GM12875 (cell line): ENCODE measurements at regions not wholly inside any gene's neighbourhood (a gene's known extent, or its start where the extent isn't known, plus 50 kb on each side); places are given as distances from the start of the nearest gene placed in this dataset.

Source experiments
- H3K4me3 ChIP-seq: one replicate; pipeline ENCODE4 v1.5.1; 2011; ENCODE audit warnings: low read depth, low read length, control low read depth
- TF ChIP-seq, protein P1 (sequence below): IDR thresholded peaks from 2 replicates; pipeline ENCODE4 v1.5.1; 2011; ENCODE audit warnings: low read depth, mild to moderate bottlenecking, control low read depth, inconsistent platforms, low read length, moderate library complexity, borderline replicate concordance; ENCODE audit not compliant: insufficient read depth

DNA sequence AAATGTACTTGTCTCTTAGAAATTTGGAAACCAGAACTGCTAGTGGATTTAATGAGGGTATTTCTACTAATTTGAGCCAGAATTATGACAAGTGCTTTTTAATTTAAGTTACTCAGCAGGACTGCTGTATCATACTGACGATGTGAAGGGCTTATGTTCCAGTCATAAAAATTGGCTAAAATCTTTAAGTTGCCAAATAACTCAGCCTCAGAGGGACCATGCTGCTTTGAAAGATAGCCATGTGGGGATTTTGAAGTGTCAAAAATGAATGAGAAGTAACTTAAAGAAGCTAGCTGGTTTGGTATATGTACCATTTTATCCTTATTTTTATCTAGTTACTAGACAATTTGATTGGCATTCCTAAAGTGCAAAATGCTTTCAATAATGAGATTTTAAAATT is 545.0 kb downstream of the DIPK2A start:
- H3K4me3 ChIP-seq: no peak overlapping the region
- TF ChIP-seq, protein P1, sequence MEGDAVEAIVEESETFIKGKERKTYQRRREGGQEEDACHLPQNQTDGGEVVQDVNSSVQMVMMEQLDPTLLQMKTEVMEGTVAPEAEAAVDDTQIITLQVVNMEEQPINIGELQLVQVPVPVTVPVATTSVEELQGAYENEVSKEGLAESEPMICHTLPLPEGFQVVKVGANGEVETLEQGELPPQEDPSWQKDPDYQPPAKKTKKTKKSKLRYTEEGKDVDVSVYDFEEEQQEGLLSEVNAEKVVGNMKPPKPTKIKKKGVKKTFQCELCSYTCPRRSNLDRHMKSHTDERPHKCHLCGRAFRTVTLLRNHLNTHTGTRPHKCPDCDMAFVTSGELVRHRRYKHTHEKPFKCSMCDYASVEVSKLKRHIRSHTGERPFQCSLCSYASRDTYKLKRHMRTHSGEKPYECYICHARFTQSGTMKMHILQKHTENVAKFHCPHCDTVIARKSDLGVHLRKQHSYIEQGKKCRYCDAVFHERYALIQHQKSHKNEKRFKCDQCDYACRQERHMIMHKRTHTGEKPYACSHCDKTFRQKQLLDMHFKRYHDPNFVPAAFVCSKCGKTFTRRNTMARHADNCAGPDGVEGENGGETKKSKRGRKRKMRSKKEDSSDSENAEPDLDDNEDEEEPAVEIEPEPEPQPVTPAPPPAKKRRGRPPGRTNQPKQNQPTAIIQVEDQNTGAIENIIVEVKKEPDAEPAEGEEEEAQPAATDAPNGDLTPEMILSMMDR: no peak

DNA sequence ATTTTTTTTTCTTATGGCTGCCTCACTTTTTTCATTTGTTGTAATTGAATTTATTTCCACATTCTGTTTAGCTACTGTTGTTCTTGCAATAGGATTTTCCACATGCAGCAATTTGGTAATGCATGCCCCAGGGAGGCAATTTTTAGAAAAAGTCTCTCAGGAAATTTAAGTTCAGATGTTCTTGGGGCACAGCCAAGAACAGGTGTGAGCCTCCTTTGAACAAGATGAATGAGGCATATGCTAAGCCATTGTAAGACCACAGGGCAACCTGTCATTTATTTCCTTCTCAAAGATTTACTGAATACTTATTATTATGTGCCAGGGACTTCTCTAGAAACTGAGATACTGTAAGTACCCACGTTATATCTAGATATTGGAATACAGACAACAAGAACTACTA is 549.5 kb downstream of the DIPK2A start:
- no peak overlapping the region for H3K4me3 ChIP-seq
- TF ChIP-seq, protein P1: no peak

DNA sequence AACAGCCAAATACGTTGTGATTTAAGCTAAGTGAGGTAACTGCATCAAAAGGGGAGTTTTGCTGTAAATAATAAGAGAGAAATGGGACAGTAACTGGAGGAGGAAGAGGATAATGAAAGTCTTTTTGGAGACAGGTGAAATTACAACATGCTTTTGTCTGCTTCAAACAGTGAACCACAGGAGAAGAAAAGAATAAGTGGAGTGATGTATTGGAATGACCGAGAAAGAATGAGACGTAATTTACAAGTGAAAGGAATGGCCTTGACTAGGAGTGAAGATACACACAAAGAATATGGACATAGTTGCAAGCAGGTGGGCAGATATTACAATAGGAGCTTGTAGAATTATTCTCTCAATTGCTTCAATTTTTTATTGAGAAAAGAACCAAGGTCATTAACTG is 550.8 kb downstream of the DIPK2A start:
- TF ChIP-seq, protein P1: no peak
- H3K4me3 ChIP-seq: no peak overlapping the region

DNA sequence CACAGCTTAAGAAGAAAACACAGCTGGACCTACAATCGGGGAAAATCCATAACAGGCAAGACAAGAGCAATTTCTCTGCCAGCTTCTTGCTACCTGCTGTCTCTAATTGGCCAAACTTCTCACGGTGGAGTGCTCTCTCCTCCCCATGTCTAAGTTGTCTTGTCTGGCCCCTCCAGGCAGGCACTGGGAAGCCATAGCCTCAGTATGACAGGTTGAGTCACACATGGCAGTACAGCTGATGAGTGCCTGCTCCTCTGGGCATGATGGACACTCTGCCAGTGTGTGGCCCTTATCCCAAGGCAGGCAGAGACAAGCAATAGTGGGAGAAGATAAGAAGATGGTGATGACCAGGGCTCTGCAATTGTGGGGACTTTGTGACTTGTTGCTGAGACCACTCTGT is 551.8 kb downstream of the DIPK2A start:
- no peak overlapping the region for H3K4me3 ChIP-seq
- TF ChIP-seq, protein P1: no peak

DNA sequence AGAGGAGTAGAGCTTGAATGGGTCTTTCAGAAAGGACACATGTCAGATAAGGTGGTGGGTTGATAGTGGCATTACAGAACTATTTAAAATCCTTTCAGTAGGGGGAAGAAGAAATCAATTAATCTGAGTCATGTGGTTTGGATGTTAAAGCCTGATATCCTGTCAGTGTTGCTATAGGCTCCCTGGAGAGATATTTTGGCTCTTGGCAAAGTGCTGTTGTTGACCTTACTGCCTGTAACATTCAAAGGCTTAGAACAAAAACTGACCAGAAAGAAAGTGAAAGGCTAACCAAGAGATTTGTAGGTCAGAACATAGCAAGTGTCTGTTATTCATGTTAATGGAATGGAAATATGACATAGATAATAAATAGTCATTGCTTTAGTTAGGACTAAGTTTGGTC is 552.9 kb downstream of the DIPK2A start:
- TF ChIP-seq, protein P1: no peak
- no peak overlapping the region for H3K4me3 ChIP-seq

DNA sequence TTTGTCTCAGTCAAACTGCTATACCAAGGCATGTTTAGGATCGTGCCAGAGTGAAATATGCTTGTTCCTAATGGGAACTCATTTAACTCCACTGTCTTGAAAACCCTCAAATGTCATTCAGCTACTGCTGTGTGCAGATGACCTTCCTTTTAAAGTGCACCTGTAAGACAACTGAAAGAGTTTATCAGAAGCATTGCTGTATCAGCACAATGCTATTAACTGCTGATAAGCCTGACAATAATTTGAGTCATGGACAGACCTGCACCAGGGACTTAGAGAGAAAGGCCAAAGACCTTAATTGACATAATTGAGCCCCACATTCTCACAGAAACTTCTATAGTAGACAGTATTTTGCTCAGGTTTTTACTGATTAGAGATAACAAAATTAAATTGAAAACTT is 557.9 kb downstream of the DIPK2A start:
- TF ChIP-seq, protein P1: no peak
- H3K4me3 ChIP-seq: no peak overlapping the region

DNA sequence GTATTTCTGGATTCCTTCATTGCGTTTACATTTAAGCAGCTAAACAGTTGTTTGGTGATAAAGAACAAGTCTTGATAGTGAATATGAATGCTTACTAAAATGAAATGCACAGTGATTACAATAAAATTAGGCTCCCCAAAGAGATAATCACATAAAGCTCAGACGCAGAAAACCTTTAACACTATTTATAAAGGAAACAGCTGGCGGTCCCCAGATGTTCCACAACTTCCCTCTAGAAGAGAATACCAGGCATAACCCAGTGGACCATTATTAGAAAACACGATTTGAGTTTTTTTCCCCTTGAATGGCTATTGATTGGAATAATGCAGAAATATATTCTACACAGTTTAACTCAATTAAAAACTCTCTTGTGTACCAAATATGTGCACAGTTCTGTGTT is 573.2 kb downstream of the DIPK2A start:
- TF ChIP-seq, protein P1: no peak

More for the DNA sequence above, 573.2 kb downstream of the DIPK2A start:
- no peak overlapping the region for H3K4me3 ChIP-seq
